Tibial nerve (tissue), 4 donors: ENCODE measurements at regions not wholly inside any gene's neighbourhood (a gene's known extent, or its start where the extent isn't known, plus 50 kb on each side); places are given as distances from the start of the nearest gene placed in this dataset.

Experiments used
- CTCF ChIP-seq, 5 experiments: fragments of 200-600 bp in 3 of 5; fragments of 450-650 bp in 2 of 5; sonication (generic) in 3 of 5; IDR thresholded peaks; one replicate each; pipeline ENCODE4 v1.5.1; 2016 to 2019; ENCODE audit warnings: antibody characterized with exemption in 5 of 5, mild to moderate bottlenecking in 3 of 5, moderate library complexity in 2 of 5
- EP300 ChIP-seq, 2 donors: sonication (generic); formaldehyde crosslinking; IDR thresholded peaks; one replicate each; pipeline ENCODE4 v1.6.1; 2017; ENCODE audit warnings: antibody characterized with exemption in 2 of 2, mild to moderate bottlenecking in 1 of 2

- TF ChIP-seq CTCF (IDR thresholded peaks at IDR 0.05) (no peak), EP300 (IDR thresholded peaks at IDR 0.05) (no peak)
Measured at GRCh38 chr1:172835834-172836233, 176.9 kb downstream of the FASLG start.
